T-cell (primary cell): ENCODE measurements at regions not wholly inside any gene's neighbourhood (a gene's known extent, or its start where the extent isn't known, plus 50 kb on each side); places are given as distances from the start of the nearest gene placed in this dataset.
"Not testable (repeated sequence)": the region's sequence is repeated elsewhere in the genome, so short reads cannot be mapped to it uniquely, and the experiment has no call there.

ENCODE experiments used
- ATAC-seq, 4 experiments: fragments of 200-7000 bp in 3 of 4; fragments of 150-1000 bp in 1 of 4; cut with Tn5 transposase; replicated peaks in 1 of 4; 1 replicate in 3 of 4; 2 replicates in 1 of 4; pipeline ENCODE4 v1.10.0; 2021; ENCODE audit warnings: moderate library complexity in 3 of 4, mild to moderate bottlenecking in 2 of 4, moderate number of reproducible peaks in 1 of 4
- CTCF ChIA-PET, 2 donors: fragments of 300-600 bp; sonication (Branson Sonifier 250); formaldehyde crosslinking; loops; one replicate each; lab custom pipeline; 2022; ENCODE audit warnings: antibody characterized with exemption in 2 of 2; lab: Charles Lee
- POLR2A ChIA-PET, 2 donors: fragments of 300-600 bp; sonication (Branson Sonifier 250); formaldehyde crosslinking; loops; one replicate each; lab custom pipeline; 2022; ENCODE audit warnings: antibody characterized with exemption in 2 of 2; lab: Charles Lee
- DNase-seq, 35 experiments: peaks; one replicate each; pipeline versions ENCODE4 v3.0.0 to v3.0.0-alpha.2; 2013 to 2023
- H3K27ac ChIP-seq: one replicate; pipeline ENCODE4 v1.5.1; 2013; ENCODE audit warnings: low read length
- H3K27me3 ChIP-seq, 2 experiments: replicated peaks in 1 of 2; 1 replicate in 1 of 2; 2 replicates in 1 of 2; pipeline versions ENCODE4 v1.6.1 to v1.7.0; 2013; ENCODE audit warnings: low read length in 1 of 2, mixed read lengths in 1 of 2; ENCODE audit not compliant: control insufficient read depth in 2 of 2, insufficient read depth in 2 of 2; ENCODE audit errors: extremely low read depth in 1 of 2
- H3K36me3 ChIP-seq, 2 donors: 1 replicate in 1 of 2; 2 replicates in 1 of 2; pipeline versions ENCODE4 v1.6.1 to v1.7.0; 2013; ENCODE audit warnings: low read length in 1 of 2; ENCODE audit not compliant: control insufficient read depth in 2 of 2, insufficient read depth in 1 of 2; ENCODE audit errors: extremely low read depth in 1 of 2
- H3K4me1 ChIP-seq, 2 experiments: 1 replicate in 1 of 2; 2 replicates in 1 of 2; pipeline versions ENCODE4 v1.6.1 to v1.7.0; 2013; ENCODE audit warnings: low read length in 2 of 2, mixed read lengths in 1 of 2; ENCODE audit not compliant: insufficient read depth in 2 of 2, control insufficient read depth in 1 of 2; ENCODE audit errors: extremely low read depth in 1 of 2
- H3K4me3 ChIP-seq, 2 donors: 1 replicate in 1 of 2; 2 replicates in 1 of 2; pipeline versions ENCODE4 v1.5.1 to v1.7.0; 2013; ENCODE audit warnings: mild to moderate bottlenecking in 2 of 2, low read length in 1 of 2, moderate library complexity in 1 of 2; ENCODE audit not compliant: control insufficient read depth in 1 of 2; ENCODE audit errors: extremely low read depth in 1 of 2
- H3K9me3 ChIP-seq: 2 replicates; pipeline ENCODE4 v1.7.0; 2013
- H3K27ac Mint-ChIP-seq, 2 donors: one replicate each; pipeline ENCODE4 v1.8.0; 2020 to 2021; ENCODE audit warnings: mild to moderate bottlenecking in 2 of 2, mixed read lengths in 2 of 2
- H3K27me3 Mint-ChIP-seq, 2 donors: one replicate each; pipeline ENCODE4 v1.8.0; 2021 to 2022; ENCODE audit warnings: mixed read lengths in 2 of 2
- H3K36me3 Mint-ChIP-seq: one replicate; pipeline ENCODE4 v1.8.0; 2021; ENCODE audit warnings: mixed read lengths
- H3K4me1 Mint-ChIP-seq, 3 donors: one replicate each; pipeline ENCODE4 v1.8.0; 2020 to 2022; ENCODE audit warnings: mixed read lengths in 3 of 3, mild to moderate bottlenecking in 1 of 3
- H3K4me3 Mint-ChIP-seq, 3 donors: one replicate each; pipeline ENCODE4 v1.8.0; 2020 to 2022; ENCODE audit warnings: mild to moderate bottlenecking in 3 of 3, mixed read lengths in 3 of 3, moderate library complexity in 3 of 3
- H3K9me3 Mint-ChIP-seq, 3 donors: one replicate each; pipeline ENCODE4 v1.8.0; 2020 to 2022; ENCODE audit warnings: mixed read lengths in 3 of 3
- WGBS: methylation state at CpG from one replicate; pipeline ENCODE4 v1.1.5; 2013; ENCODE audit warnings: missing lambda C conversion rate; ENCODE audit not compliant: insufficient coverage; 5-methylcytosine and 5-hydroxymethylcytosine counted together

DNA sequence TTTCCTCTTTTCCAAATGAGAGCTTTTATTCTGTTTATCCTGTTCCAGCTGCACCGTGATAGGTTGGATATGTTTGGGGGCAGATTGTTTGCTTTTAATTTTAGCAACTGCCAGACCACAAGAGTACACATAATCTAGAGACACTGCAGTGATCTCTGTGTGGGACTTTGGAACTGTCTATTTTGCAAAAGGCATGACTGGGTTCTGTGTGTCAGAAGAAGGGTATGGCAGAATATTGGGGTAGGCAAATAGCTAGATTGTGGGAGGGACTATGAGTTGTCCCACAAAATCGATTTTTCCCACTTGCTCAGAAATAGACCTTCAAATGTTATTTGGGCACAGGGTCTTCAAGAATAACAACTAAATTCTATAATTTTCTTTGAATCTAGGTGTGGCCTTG, 275.9 kb upstream of the KITLG start:
- no peaks in the 10 kb centered on the region for H3K9me3 ChIP-seq
- CTCF ChIA-PET: no interaction called here
- H3K36me3 ChIP-seq: no peaks in the 10 kb centered on the region
- Mint-ChIP-seq H3K9me3 (peaks cover 0 to 4% (median 0%) of the 10 kb centered on the region in 3 donors), H3K4me1 (no peaks in the 10 kb centered on the region), H3K4me3 (no peak overlapping the region), H3K27ac (no peak overlapping the region), H3K27me3 (peaks cover 0 to 8% of the 10 kb centered on the region in 2 donors), H3K36me3 (no peaks in the 10 kb centered on the region)
- DNase-seq (no peak), ATAC-seq (no peak)
- no CpG with 5 or more reads among the region's 2 CpGs for WGBS
- no peak overlapping the region for H3K4me3 ChIP-seq
- POLR2A ChIA-PET: no interaction called here
- H3K27me3 ChIP-seq: no peaks in the 10 kb centered on the region
- H3K4me1 ChIP-seq: no peaks in the 10 kb centered on the region
- H3K27ac ChIP-seq: no peak overlapping the region

DNA sequence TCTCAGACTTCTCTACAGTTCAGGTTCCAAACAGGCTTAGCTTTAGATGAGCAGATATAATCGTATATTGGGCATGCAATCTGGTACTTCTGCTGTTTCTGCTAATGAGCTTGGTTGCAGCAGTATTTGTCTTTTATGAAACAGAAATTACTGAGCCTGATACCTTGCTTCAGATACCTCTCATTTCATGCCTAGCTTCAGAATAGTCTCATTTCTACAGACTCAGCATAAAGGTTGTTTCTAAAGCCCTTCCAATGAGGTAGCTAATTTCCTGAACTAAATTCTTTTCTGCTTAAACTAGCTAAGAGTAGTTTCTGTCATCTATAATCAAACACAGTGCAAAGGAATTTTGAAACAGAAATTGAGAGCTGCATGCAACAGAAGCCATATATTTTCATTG, 275.0 kb upstream of the KITLG start:
- no peak overlapping the region for H3K4me3 Mint-ChIP-seq
- CTCF ChIA-PET: no interaction called here
- no peak overlapping the region for H3K27ac ChIP-seq
- H3K36me3 Mint-ChIP-seq: no peaks in the 10 kb centered on the region
- POLR2A ChIA-PET: no interaction called here
- H3K9me3 Mint-ChIP-seq: peaks cover 0 to 4% (median 0%) of the 10 kb centered on the region in 3 donors
- H3K4me1 ChIP-seq: no peaks in the 10 kb centered on the region
- H3K27ac Mint-ChIP-seq: no peak overlapping the region
- DNase-seq: no peak
- H3K27me3 Mint-ChIP-seq: peaks cover 0 to 4% of the 10 kb centered on the region in 2 donors
- no CpG with 5 or more reads among the region's 1 CpG for WGBS
- no peaks in the 10 kb centered on the region for H3K4me1 Mint-ChIP-seq
- no peaks in the 10 kb centered on the region for H3K36me3 ChIP-seq
- no peaks in the 10 kb centered on the region for H3K27me3 ChIP-seq
- H3K4me3 ChIP-seq: no peak overlapping the region
- ATAC-seq: no peak
- H3K9me3 ChIP-seq: no peaks in the 10 kb centered on the region

DNA sequence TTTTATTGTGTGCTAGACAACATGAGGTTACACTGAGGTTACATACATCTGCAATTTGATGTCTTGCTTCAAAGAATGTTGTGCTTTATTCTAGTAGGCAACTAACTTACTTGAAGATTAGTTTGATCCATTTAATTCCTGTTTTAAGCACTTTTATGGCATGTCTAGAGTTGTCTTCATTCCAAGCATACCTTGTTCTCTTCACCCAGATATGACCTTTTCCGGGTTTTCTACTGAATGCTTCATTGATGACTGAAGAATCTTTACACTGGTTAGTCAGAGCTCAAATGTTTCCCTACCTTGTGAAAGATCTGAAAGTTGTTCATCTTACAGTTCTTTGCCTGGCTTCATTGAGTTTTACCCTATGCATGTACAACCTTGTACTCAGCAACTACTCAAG, 274.0 kb upstream of the KITLG start:
- POLR2A ChIA-PET: no interaction called here
- H3K27me3 ChIP-seq: no peaks in the 10 kb centered on the region
- H3K4me1 ChIP-seq: no peaks in the 10 kb centered on the region
- no peak overlapping the region for H3K4me3 Mint-ChIP-seq
- no peak overlapping the region for H3K4me3 ChIP-seq
- no peaks in the 10 kb centered on the region for H3K36me3 Mint-ChIP-seq
- no peaks in the 10 kb centered on the region for H3K9me3 ChIP-seq
- peaks cover 0 to 4% of the 10 kb centered on the region in 2 donors for H3K27me3 Mint-ChIP-seq
- no peak for DNase-seq
- peaks cover 0 to 4% (median 0%) of the 10 kb centered on the region in 3 donors for H3K9me3 Mint-ChIP-seq
- H3K27ac Mint-ChIP-seq: no peak overlapping the region
- ATAC-seq: no peak
- CTCF ChIA-PET: no interaction called here
- 80% methylated on average over 1 of the region's 1 CpG for WGBS
- H3K4me1 Mint-ChIP-seq: no peaks in the 10 kb centered on the region
- H3K36me3 ChIP-seq: no peaks in the 10 kb centered on the region
- no peak overlapping the region for H3K27ac ChIP-seq

DNA sequence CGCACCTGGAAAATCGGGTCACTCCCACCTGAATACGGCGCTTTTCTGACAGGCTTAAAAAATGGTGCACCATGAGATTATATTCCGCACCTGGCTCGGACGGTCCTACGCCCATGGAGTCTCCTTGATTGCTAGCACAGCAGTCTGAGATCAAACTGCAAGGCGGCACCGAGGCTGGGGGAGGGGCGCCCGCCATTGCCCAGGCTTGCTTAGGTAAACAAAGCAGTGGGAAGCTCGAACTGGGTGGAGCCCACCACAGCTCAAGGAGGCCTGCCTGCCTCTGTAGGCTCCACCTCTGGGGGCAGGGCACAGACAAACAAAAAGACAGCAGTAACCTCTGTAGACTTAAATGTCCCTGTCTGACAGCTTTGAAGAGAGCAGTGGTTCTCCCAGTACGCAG, 267.0 kb upstream of the KITLG start:
- WGBS: 98% methylated on average over 8 of the region's 14 CpGs
- POLR2A ChIA-PET, H3K36me3 Mint-ChIP-seq, H3K4me1 ChIP-seq, H3K4me3 Mint-ChIP-seq, H3K4me3 ChIP-seq, H3K9me3 ChIP-seq, ATAC-seq, H3K4me1 Mint-ChIP-seq, H3K27me3 Mint-ChIP-seq, H3K27ac ChIP-seq, H3K27me3 ChIP-seq, CTCF ChIA-PET, DNase-seq, H3K27ac Mint-ChIP-seq, H3K36me3 ChIP-seq: not testable (repeated sequence)
- peaks cover 9 to 15% (median 10%) of the 10 kb centered on the region in 3 donors for H3K9me3 Mint-ChIP-seq

DNA sequence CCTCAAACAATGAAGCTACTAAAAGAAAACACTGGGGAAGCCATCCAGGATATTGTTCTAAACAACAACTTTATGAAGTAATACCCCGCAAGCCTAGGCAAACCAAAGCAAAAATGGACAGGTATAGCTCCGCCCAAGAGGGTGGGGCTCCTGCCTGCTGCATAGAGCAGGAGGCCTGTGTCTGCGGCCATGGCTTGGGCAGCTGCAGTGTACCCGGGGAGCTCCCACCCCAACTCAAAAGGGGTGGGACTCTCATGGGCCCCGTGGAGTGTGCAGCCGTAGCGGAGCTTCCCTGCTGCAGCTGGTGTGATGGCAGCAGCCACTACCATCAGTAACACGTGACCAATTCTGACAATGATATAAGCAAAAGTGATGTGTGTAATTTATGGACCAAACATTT, 264.2 kb upstream of the KITLG start:
- no peak overlapping the region for H3K27ac ChIP-seq
- POLR2A ChIA-PET: no interaction called here
- H3K4me1 Mint-ChIP-seq: no peaks in the 10 kb centered on the region
- no peak overlapping the region for H3K27ac Mint-ChIP-seq
- no peaks in the 10 kb centered on the region for H3K4me1 ChIP-seq
- no peaks in the 10 kb centered on the region for H3K9me3 ChIP-seq
- peaks cover 12 to 26% (median 18%) of the 10 kb centered on the region in 3 donors for H3K9me3 Mint-ChIP-seq
- no peak for DNase-seq
- H3K36me3 Mint-ChIP-seq: no peaks in the 10 kb centered on the region
- WGBS: 83% methylated on average over 4 of the region's 8 CpGs
- no peak overlapping the region for H3K4me3 ChIP-seq
- no peak overlapping the region for H3K4me3 Mint-ChIP-seq
- peaks cover 0 to 3% of the 10 kb centered on the region in 2 experiments for H3K27me3 ChIP-seq
- CTCF ChIA-PET: no interaction called here
- no peaks in the 10 kb centered on the region for H3K36me3 ChIP-seq
- no peaks in the 10 kb centered on the region for H3K27me3 Mint-ChIP-seq
- ATAC-seq: no peak

DNA sequence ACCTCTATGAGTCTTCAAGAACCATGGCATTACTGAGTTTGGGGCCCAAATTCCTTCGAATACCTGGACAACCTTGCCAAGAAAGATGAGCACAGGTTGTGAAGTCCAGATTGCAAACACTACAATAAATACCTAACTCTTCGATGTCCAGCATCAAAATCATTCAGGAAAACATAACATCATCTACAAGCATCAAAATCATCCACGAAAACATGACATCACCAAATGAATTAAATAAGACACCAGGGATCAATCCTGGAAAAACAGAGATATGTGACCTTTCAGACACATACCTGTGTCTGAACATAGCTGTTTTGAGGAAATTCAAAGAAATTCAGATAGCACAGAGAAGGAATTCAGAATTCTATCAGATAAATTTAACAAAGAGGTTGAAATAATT, 262.0 kb upstream of the KITLG start:
- no peak for ATAC-seq
- no peak overlapping the region for H3K27ac Mint-ChIP-seq
- no peak overlapping the region for H3K4me3 Mint-ChIP-seq
- no peak for DNase-seq
- ChIA-PET CTCF (interaction anchor here (0.7 kb wide), 2 partner anchors 227 to 1572 kb away, joined by 3 to 5 read pairs; no protein-coding TSS in a partner anchor), POLR2A (no interaction called here)
- H3K9me3 Mint-ChIP-seq: peaks cover 17 to 34% (median 21%) of the 10 kb centered on the region in 3 donors
- Histone ChIP-seq H3K4me1 (no peaks in the 10 kb centered on the region), H3K4me3 (no peak overlapping the region), H3K27me3 (peaks cover 0 to 3% of the 10 kb centered on the region in 2 experiments), H3K36me3 (no peaks in the 10 kb centered on the region), H3K9me3 (no peaks in the 10 kb centered on the region), H3K27ac (no peak overlapping the region)
- WGBS: 77% methylated on average over 2 of the region's 3 CpGs
- H3K36me3 Mint-ChIP-seq: no peaks in the 10 kb centered on the region
- no peaks in the 10 kb centered on the region for H3K4me1 Mint-ChIP-seq
- H3K27me3 Mint-ChIP-seq: no peaks in the 10 kb centered on the region

DNA sequence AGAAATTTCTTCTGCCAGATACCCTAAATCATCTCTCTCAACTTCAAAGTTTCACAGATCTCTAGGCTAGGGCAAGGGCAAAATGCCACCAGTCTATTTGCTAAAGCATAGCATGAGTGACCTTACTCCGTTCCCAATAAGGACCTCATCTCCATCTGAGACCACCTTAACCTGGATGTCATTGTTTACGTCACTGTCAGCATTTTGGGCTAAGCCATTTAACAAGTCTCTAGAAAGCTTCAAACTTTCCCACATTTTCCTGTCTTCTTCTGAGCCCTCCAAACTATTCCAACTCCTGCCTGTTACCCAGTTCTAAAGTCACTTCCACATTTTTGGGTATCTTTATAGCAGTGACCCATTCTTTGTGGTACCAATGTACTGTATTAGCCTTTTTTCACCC, 259.2 kb upstream of the KITLG start:
- no peaks in the 10 kb centered on the region for H3K36me3 ChIP-seq
- H3K9me3 Mint-ChIP-seq: peaks cover 17 to 27% (median 21%) of the 10 kb centered on the region in 3 donors
- ATAC-seq (no peak), DNase-seq (no peak)
- no peak overlapping the region for H3K27ac Mint-ChIP-seq
- no peak overlapping the region for H3K4me3 Mint-ChIP-seq
- CTCF ChIA-PET: no interaction called here
- no peak overlapping the region for H3K27ac ChIP-seq
- no peaks in the 10 kb centered on the region for H3K36me3 Mint-ChIP-seq
- no peaks in the 10 kb centered on the region for H3K9me3 ChIP-seq
- 94% methylated on average over 2 of the region's 2 CpGs for WGBS
- no peaks in the 10 kb centered on the region for H3K4me1 ChIP-seq
- no peaks in the 10 kb centered on the region for H3K27me3 ChIP-seq
- no peaks in the 10 kb centered on the region for H3K27me3 Mint-ChIP-seq
- POLR2A ChIA-PET: no interaction called here
- H3K4me3 ChIP-seq: no peak overlapping the region
- no peaks in the 10 kb centered on the region for H3K4me1 Mint-ChIP-seq
